IMR-90 (cell line): ENCODE measurements at regions not wholly inside any gene's neighbourhood (a gene's known extent, or its start where the extent isn't known, plus 50 kb on each side); places are given as distances from the start of the nearest gene placed in this dataset.

Experiments used
- ATAC-seq: fragments of 200-7000 bp; cut with Tn5 transposase; 2 replicates; pipeline ENCODE4 v1.9.1; 2020; ENCODE audit warnings: low read depth, mild to moderate bottlenecking, moderate library complexity
- BruUV-seq: library from RNA; stranded (reverse); fragments of 400-500 nt; replicated peaks from 2 replicates; lab custom pipeline; 2021; lab: Mats Ljungman, UMichigan
- CTCF ChIA-PET: fragments of 300-600 bp; formaldehyde crosslinking; extraction: SDS; loops from one replicate; lab custom pipeline; 2021; ENCODE audit warnings: antibody characterized with exemption; lab: Yijun Ruan, JAX
- POLR2A ChIA-PET: fragments of 300-600 bp; sonication (Branson Sonifier 250); formaldehyde crosslinking; loops from one replicate; lab custom pipeline; 2022; ENCODE audit warnings: antibody characterized with exemption; ENCODE audit not compliant: unreplicated experiment; lab: Charles Lee
- DNase-seq: peaks from one replicate; pipeline ENCODE4 v3.0.0; 2013
- H2AFZ ChIP-seq: replicated peaks from 2 replicates; pipeline ENCODE3; 2013; ENCODE audit warnings: low read length, mild to moderate bottlenecking; ENCODE audit not compliant: poor library complexity
- H2AK5ac ChIP-seq: 2 replicates; pipeline ENCODE4 v1.6.1; 2013; ENCODE audit warnings: low read depth, low read length, inconsistent platforms
- H2AK9ac ChIP-seq: replicated peaks from 2 replicates; pipeline ENCODE3; 2013; ENCODE audit warnings: mild to moderate bottlenecking, low read depth, low read length, moderate library complexity; ENCODE audit not compliant: poor library complexity
- H2BK120ac ChIP-seq: 2 replicates; pipeline ENCODE4 v1.6.1; 2013; ENCODE audit warnings: low read depth, low read length, inconsistent platforms
- H2BK15ac ChIP-seq: 3 replicates; pipeline ENCODE4 v1.6.1; 2013; ENCODE audit warnings: low read depth, low read length, inconsistent platforms
- H2BK20ac ChIP-seq: 2 replicates; pipeline ENCODE4 v1.6.1; 2013; ENCODE audit warnings: low read depth, mild to moderate bottlenecking, inconsistent platforms, low read length, moderate library complexity
- H2BK5ac ChIP-seq: 2 replicates; pipeline ENCODE4 v1.6.1; 2013; ENCODE audit warnings: mild to moderate bottlenecking, low read depth, low read length, inconsistent platforms; ENCODE audit not compliant: poor library complexity, severe bottlenecking
- H3K14ac ChIP-seq: replicated peaks from 2 replicates; pipeline ENCODE4 v1.6.1; 2013; ENCODE audit warnings: low read depth, low read length, inconsistent platforms
- H3K18ac ChIP-seq: 2 replicates; pipeline ENCODE4 v1.6.1; 2013; ENCODE audit warnings: low read depth, low read length, control low read depth
- H3K23ac ChIP-seq: 2 replicates; pipeline ENCODE4 v1.6.1; 2013; ENCODE audit warnings: low read depth, low read length, inconsistent platforms
- H3K27ac ChIP-seq: 2 replicates; pipeline ENCODE4 v1.5.1; 2013; ENCODE audit warnings: mild to moderate bottlenecking, control low read depth, low read length; ENCODE audit not compliant: insufficient read depth
- H3K27me3 ChIP-seq: 2 replicates; pipeline ENCODE4 v1.6.1; 2013; ENCODE audit warnings: low read length; ENCODE audit not compliant: control insufficient read depth, insufficient read depth
- H3K36me3 ChIP-seq: 2 replicates; pipeline ENCODE4 v1.6.1; 2013; ENCODE audit warnings: low read length, mixed read lengths; ENCODE audit not compliant: control insufficient read depth, insufficient read depth
- H3K4ac ChIP-seq: 2 replicates; pipeline ENCODE4 v1.6.1; 2013; ENCODE audit warnings: low read depth, low read length, inconsistent platforms
- H3K4me1 ChIP-seq: 2 replicates; pipeline ENCODE4 v1.6.1; 2013; ENCODE audit warnings: low read length, mixed read lengths; ENCODE audit not compliant: control insufficient read depth, insufficient read depth
- H3K4me2 ChIP-seq: 2 replicates; pipeline ENCODE4 v1.6.1; 2013; ENCODE audit warnings: low read depth, mild to moderate bottlenecking, control low read depth, low read length, moderate library complexity
- H3K4me3 ChIP-seq: 2 replicates; pipeline ENCODE4 v1.5.1; 2013; ENCODE audit warnings: low read depth, mild to moderate bottlenecking, control low read depth, low read length, moderate library complexity; ENCODE audit not compliant: insufficient read depth
- H3K56ac ChIP-seq: 2 replicates; pipeline ENCODE4 v1.6.1; 2013; ENCODE audit warnings: low read length, inconsistent platforms; ENCODE audit not compliant: insufficient read depth; ENCODE audit errors: extremely low read depth
- H3K79me1 ChIP-seq, 2 experiments: 2 replicates each; pipeline ENCODE4 v1.6.1; 2013; ENCODE audit warnings: low read length in 2 of 2, inconsistent platforms in 1 of 2, low read depth in 1 of 2
- H3K9ac ChIP-seq: 2 replicates; pipeline ENCODE4 v1.6.1; 2013; ENCODE audit warnings: low read depth, low read length, control low read depth
- H3K9me1 ChIP-seq: 2 replicates; pipeline ENCODE4 v1.6.1; 2013; ENCODE audit warnings: low read length, inconsistent platforms; ENCODE audit not compliant: insufficient read depth
- H3K9me3 ChIP-seq: 2 replicates; pipeline ENCODE4 v1.6.1; 2013; ENCODE audit warnings: low read length; ENCODE audit not compliant: control insufficient read depth, insufficient read depth
- H4K20me1 ChIP-seq: 2 replicates; pipeline ENCODE4 v1.6.1; 2013; ENCODE audit warnings: low read length, inconsistent platforms; ENCODE audit not compliant: insufficient read depth
- H4K5ac ChIP-seq: 2 replicates; pipeline ENCODE4 v1.6.1; 2013; ENCODE audit warnings: mild to moderate bottlenecking, low read depth, low read length, control low read depth
- H4K8ac ChIP-seq, 2 experiments: 2 replicates each; pipeline ENCODE4 v1.6.1; 2013; ENCODE audit warnings: low read depth in 2 of 2, low read length in 2 of 2, control low read depth in 1 of 2, inconsistent platforms in 1 of 2
- H4K91ac ChIP-seq: 2 replicates; pipeline ENCODE4 v1.6.1; 2013; ENCODE audit warnings: low read depth, low read length, inconsistent platforms; ENCODE audit not compliant: insufficient read depth
- BHLHE40 ChIP-seq: fragments of 150-350 bp; IDR thresholded peaks from 2 replicates; pipeline ENCODE4 v1.6.1; 2016; ENCODE audit warnings: mild to moderate bottlenecking, low read depth, low read length
- CEBPB ChIP-seq: IDR thresholded peaks from 2 replicates; pipeline ENCODE4 v1.6.1; 2012; ENCODE audit warnings: low read depth, low read length, improper control_type of control experiment
- CHD1 ChIP-seq: IDR thresholded peaks from 2 replicates; pipeline ENCODE4 v1.6.1; 2012; ENCODE audit warnings: low read depth, low read length, improper control_type of control experiment
- ELK1 ChIP-seq: fragments of 150-350 bp; IDR thresholded peaks from 2 replicates; pipeline ENCODE4 v1.6.1; 2016; ENCODE audit warnings: low read depth, mild to moderate bottlenecking, low read length, moderate library complexity, borderline replicate concordance
- FOS ChIP-seq: fragments of 150-350 bp; IDR thresholded peaks from 2 replicates; pipeline ENCODE4 v1.6.1; 2016; ENCODE audit warnings: low read depth, low read length
- MAFK ChIP-seq: IDR thresholded peaks from 2 replicates; pipeline ENCODE4 v1.6.1; 2012; ENCODE audit warnings: low read depth, low read length, improper control_type of control experiment
- MAZ ChIP-seq: IDR thresholded peaks from 2 replicates; pipeline ENCODE4 v1.6.1; 2012; ENCODE audit warnings: low read depth, mild to moderate bottlenecking, low read length, improper control_type of control experiment, moderate library complexity, borderline replicate concordance
- MXI1 ChIP-seq: IDR thresholded peaks from 2 replicates; pipeline ENCODE4 v1.6.1; 2012; ENCODE audit warnings: low read depth, mild to moderate bottlenecking, low read length, moderate library complexity, borderline replicate concordance
- NFE2L2 ChIP-seq: fragments of 150-350 bp; IDR thresholded peaks from 2 replicates; pipeline ENCODE4 v1.6.1; 2016; ENCODE audit warnings: low read depth, mild to moderate bottlenecking, low read length
- POLR2A ChIP-seq: IDR thresholded peaks from 2 replicates; pipeline ENCODE4 v1.6.1; 2012; ENCODE audit warnings: mild to moderate bottlenecking, low read depth, low read length
- RAD21 ChIP-seq: IDR thresholded peaks from 2 replicates; pipeline ENCODE4 v1.6.1; 2012; ENCODE audit warnings: low read length, improper control_type of control experiment
- RCOR1 ChIP-seq: IDR thresholded peaks from 2 replicates; pipeline ENCODE4 v1.6.1; 2012; ENCODE audit warnings: mild to moderate bottlenecking, low read length, improper control_type of control experiment; ENCODE audit not compliant: insufficient replicate concordance
- RFX5 ChIP-seq: IDR thresholded peaks from 2 replicates; pipeline ENCODE4 v1.8.0; 2012; ENCODE audit warnings: low read depth, mild to moderate bottlenecking, low read length, moderate library complexity
- SMC3 ChIP-seq: fragments of 150-350 bp; IDR thresholded peaks from 2 replicates; pipeline ENCODE4 v1.6.1; 2016; ENCODE audit warnings: low read depth, mild to moderate bottlenecking, antibody characterized with exemption, low read length, moderate library complexity
- WGBS, 2 experiments: methylation state at CpG; one replicate each; pipeline versions ENCODE4 v1.1.5 to v1.1.7; 2013; ENCODE audit warnings: missing lambda C conversion rate in 2 of 2; ENCODE audit not compliant: insufficient read length in 1 of 2; ENCODE audit errors: extremely low coverage in 2 of 2; 5-methylcytosine and 5-hydroxymethylcytosine counted together
- dilution Hi-C: fragments of 300-500 bp; cut with HindIII; formaldehyde crosslinking; loops from one replicate; pipeline ENCODE4 v1.14.3; 2018; ENCODE audit warnings: low sequenced_read_pairs; ENCODE audit not compliant: unreplicated experiment
- in situ Hi-C: fragments of 300-500 bp; cut with MboI; formaldehyde crosslinking; loops from 3 replicates; pipeline ENCODE4 v1.14.3; 2019; ENCODE audit warnings: low sequenced_read_pairs, inconsistent platforms, mixed read lengths
- intact Hi-C: fragments of 100-400 bp; cut with micrococcal nuclease; formaldehyde crosslinking; loops from 2 replicates; pipeline ENCODE4 v1.10.0; 2022
- TF ChIP-seq, protein P1 (sequence below): fragments of 150-350 bp; IDR thresholded peaks from 2 replicates; pipeline ENCODE4 v1.6.1; 2017; ENCODE audit warnings: mild to moderate bottlenecking, antibody characterized with exemption, low read length, low read depth
- TF ChIP-seq, protein P2 (sequence below): conservative IDR thresholded peaks from 2 replicates; pipeline ENCODE4 v1.5.1; 2012; ENCODE audit warnings: mild to moderate bottlenecking, low read depth, low read length, improper control_type of control experiment

- H3K23ac ChIP-seq: no peak overlapping the region
- H2AK9ac ChIP-seq: no peak overlapping the region
- no peak overlapping the region for H2AFZ ChIP-seq
- H3K9me1 ChIP-seq: no peaks in the 10 kb centered on the region
- no peak overlapping the region for H3K14ac ChIP-seq
- no peak for ATAC-seq
- TF ChIP-seq, protein P1, sequence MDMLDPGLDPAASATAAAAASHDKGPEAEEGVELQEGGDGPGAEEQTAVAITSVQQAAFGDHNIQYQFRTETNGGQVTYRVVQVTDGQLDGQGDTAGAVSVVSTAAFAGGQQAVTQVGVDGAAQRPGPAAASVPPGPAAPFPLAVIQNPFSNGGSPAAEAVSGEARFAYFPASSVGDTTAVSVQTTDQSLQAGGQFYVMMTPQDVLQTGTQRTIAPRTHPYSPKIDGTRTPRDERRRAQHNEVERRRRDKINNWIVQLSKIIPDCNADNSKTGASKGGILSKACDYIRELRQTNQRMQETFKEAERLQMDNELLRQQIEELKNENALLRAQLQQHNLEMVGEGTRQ: no peak
- TF ChIP-seq RAD21 (no peak), NFE2L2 (no peak), POLR2A (no peak), SMC3 (no peak), MXI1 (no peak), MAFK (no peak), MAZ (no peak), BHLHE40 (no peak), FOS (no peak), CHD1 (no peak), CEBPB (no peak), RFX5 (no peak), RCOR1 (no peak), ELK1 (no peak)
- TF ChIP-seq, protein P2, sequence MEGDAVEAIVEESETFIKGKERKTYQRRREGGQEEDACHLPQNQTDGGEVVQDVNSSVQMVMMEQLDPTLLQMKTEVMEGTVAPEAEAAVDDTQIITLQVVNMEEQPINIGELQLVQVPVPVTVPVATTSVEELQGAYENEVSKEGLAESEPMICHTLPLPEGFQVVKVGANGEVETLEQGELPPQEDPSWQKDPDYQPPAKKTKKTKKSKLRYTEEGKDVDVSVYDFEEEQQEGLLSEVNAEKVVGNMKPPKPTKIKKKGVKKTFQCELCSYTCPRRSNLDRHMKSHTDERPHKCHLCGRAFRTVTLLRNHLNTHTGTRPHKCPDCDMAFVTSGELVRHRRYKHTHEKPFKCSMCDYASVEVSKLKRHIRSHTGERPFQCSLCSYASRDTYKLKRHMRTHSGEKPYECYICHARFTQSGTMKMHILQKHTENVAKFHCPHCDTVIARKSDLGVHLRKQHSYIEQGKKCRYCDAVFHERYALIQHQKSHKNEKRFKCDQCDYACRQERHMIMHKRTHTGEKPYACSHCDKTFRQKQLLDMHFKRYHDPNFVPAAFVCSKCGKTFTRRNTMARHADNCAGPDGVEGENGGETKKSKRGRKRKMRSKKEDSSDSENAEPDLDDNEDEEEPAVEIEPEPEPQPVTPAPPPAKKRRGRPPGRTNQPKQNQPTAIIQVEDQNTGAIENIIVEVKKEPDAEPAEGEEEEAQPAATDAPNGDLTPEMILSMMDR: no peak
- no peaks in the 10 kb centered on the region for H3K36me3 ChIP-seq
- no TSS peak for BruUV-seq
- in situ Hi-C loops (no loop called here), intact Hi-C loops (loop anchor here (2.0 kb wide), 1 partner anchor 33 kb away; no protein-coding TSS in a partner anchor), dilution Hi-C loops (no loop called here)
- H2BK15ac ChIP-seq: no peak overlapping the region
- no peak overlapping the region for H2BK20ac ChIP-seq
- H3K27me3 ChIP-seq: peaks cover 21% of the 10 kb centered on the region
- no peak overlapping the region for H2BK5ac ChIP-seq
- H4K20me1 ChIP-seq: no peaks in the 10 kb centered on the region
- no CpG with 5 or more reads among the region's 6 CpGs for WGBS, 2 experiments
- H3K9me3 ChIP-seq: no peaks in the 10 kb centered on the region
- CTCF ChIA-PET: no interaction called here
- H4K91ac ChIP-seq: no peak overlapping the region
- POLR2A ChIA-PET: no interaction called here
- no peak overlapping the region for H3K27ac ChIP-seq
- H3K4me2 ChIP-seq: no peak overlapping the region
- no peak overlapping the region for H3K4ac ChIP-seq
- H3K56ac ChIP-seq: no peak overlapping the region
- no peak overlapping the region for H4K5ac ChIP-seq
- H2AK5ac ChIP-seq: no peak overlapping the region
- H3K18ac ChIP-seq: no peak overlapping the region
- H3K4me1 ChIP-seq: peaks cover 3% of the 10 kb centered on the region
- no peaks in the 10 kb centered on the region for H3K79me1 ChIP-seq
- no peak overlapping the region for H3K9ac ChIP-seq
- no peak overlapping the region for H3K4me3 ChIP-seq
- no peak overlapping the region for H2BK120ac ChIP-seq
- no peak for DNase-seq
- no peak overlapping the region for H4K8ac ChIP-seq
Measured at GRCh38 chr22:22045571-22046335, 63.2 kb upstream of the TOP3B start.
